DMS114 treated with DMSO at 0.1 percent for 48 hours (cell line): ENCODE measurements at regions not wholly inside any gene's neighbourhood (a gene's known extent, or its start where the extent isn't known, plus 50 kb on each side); places are given as distances from the start of the nearest gene placed in this dataset.

ENCODE experiments used
- DNase-seq: peaks from one replicate; lab custom pipeline; 2025; ENCODE audit not compliant: unreplicated experiment; lab: John Stamatoyannopoulos, UW

DNA sequence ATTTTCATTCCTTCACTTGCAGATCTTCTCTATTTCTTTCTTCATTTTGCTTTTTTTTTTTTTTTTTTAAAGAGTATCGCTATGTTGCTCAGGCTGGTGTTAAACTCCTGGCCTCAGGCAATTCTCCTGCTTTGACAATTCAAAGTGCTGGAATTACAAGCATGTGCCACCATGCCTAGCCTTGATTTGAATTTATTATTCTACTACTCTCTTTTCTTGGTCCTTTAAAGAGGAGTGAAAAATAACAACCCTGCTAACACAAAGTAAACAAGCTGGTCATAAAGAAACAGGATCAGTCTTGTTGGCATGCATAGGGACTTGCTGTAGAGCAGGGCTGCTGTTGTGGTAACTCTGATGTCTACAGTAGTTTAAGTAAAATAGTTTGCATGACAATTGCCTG, 1615.3 kb upstream of the ZEB2 start:
- no peak for DNase-seq

DNA sequence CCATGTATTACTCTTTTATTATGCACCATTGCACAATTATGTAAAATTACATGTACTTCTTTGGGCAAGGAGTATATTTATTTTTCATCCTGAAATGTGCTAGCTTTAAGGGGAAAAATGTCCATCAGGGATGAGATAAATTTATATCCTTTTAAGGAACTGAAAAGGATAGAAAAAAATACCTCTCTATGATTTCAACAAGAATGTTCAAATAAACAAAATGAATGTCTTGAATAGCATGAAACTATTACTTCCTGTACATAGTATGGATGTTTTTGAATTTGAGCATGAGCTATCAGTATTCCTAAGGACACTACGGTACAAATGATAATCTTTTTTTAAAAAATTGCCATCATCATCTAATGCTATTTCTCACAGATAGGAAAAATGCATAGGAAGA, 1611.9 kb upstream of the ZEB2 start:
- no peak for DNase-seq

DNA sequence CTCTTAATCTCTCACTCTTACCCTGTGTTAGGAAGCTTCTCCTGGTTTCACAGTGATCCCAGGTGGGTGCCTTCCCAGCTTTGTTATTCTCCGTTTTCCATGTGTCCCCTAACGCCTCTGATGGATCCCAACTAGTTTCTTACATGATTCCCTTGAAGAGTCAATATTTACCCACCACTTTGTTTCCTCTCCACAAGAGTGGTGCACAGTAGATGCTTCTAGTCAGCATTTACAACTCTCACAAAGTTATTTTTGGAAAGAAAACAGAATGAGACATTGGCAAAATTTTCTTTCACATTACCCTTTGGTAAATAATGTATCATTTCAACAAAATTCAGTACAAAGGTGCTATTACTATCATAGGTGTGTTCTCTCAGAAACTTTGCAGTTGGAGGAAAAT, 1611.1 kb upstream of the ZEB2 start:
- DNase-seq, result no peak

DNA sequence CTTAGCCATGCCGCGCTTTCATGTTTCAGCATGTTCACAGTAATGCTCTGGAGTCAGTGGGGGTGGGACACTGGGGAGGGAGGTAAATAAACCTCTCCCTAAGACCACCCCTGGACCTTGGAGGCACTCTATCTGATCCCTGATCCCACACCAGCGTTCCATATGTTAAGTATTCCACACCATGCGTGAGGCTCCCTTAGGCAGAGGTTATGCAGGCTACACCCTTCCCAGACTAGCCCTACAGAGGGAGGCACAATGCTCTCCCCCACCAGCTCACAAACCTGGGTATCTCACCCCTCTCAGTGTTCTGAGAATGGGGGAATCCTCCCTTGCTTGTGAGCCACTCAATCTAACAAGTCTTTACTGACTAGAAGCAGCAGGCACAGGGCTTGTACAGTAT, 1610.4 kb upstream of the ZEB2 start:
- no peak for DNase-seq

DNA sequence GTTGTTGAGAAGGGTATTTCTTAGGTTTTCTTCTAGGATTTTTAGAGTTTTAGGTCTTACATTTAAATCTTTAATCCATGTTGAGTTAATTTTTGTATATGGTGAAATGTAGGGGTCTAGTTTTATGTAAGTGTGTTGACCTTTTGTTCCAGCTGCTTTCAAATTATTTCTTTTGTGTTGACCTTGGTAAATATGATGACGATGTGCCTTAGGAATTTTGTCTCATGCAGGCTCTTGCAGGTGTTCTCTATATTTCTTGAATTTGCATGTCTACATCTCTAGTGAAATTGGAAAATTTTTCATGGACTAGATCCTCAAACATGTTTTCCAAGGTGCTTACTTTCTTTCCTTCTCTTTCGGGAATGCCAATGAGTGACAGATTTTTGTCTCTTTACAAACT, 1609.3 kb upstream of the ZEB2 start:
- no peak for DNase-seq

DNA sequence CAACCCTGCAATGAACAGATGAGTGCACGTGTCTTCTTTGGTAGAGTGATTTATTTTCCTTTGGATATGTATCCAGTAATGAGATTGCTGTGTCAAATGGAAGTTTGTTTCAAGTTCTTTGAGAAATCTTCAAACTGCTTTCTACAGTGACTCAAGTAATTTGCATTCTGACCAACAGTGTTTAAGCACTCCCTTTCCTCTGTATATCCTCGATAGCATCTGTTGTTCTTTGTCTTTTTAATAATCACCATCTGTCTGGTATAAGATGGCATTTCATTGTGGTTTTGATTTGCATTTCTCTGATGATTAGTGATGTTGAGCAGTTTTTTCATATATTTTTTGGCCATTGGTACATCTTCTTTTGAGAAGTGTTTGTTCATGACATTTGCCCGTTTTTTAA, 1608.3 kb upstream of the ZEB2 start:
- DNase-seq, result no peak

DNA sequence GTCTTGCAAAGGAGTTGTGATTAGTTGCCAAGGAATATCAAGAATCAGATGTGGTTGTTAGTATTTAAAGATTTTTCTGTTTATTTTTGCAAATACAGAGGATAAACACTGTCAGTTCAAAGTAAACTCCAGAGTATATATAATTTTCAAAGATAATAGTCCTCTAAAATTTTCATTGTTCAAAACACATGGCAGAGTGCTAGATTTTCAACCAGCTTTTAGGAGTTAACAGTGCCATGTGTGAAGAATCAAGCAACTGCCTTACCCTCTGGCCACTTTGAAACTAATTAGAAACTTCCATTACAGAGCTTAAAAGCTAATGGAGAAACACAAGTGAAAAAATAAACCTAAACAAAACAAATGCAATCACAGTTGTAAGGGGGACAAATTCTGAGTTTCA, 1605.6 kb upstream of the ZEB2 start:
- DNase-seq, result no peak

DNA sequence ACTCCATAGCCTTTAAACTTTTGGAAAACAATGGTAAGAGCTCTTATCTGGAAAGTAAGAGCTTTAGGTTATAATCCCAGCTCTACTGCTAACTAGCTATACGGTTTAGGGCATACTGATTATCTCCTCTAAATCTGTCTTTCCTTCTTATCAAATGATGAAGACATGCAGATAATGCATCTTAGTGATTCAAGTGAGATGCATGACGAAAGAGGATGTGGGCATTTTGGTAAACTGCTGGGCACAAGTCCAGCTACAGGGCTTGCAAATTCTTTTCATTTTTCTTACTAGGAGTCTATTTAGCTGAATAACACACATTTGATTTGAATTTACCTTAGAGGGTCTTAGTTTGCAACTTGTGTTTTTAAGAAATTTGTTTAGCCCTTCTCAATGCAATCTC, 1604.8 kb upstream of the ZEB2 start:
- DNase-seq, result no peak

DNA sequence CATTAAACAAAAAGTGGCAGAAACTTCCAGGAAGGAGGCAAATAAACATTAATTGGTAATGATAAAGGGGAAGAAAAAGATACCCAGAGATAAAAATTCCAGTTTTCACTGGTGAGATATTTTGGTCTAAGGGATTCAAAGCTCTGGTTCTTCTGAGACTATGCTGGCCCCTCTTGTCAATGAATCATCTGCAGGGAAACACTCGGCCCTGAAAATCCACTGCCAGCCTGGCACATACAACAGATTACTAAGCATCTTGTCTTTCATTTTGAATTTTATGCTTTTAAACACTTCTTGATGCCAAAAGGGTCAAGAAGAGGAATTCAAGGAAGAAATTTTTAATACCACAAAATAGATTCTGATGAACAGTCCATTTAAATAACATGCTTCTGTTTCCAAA, 1603.8 kb upstream of the ZEB2 start:
- no peak for DNase-seq

DNA sequence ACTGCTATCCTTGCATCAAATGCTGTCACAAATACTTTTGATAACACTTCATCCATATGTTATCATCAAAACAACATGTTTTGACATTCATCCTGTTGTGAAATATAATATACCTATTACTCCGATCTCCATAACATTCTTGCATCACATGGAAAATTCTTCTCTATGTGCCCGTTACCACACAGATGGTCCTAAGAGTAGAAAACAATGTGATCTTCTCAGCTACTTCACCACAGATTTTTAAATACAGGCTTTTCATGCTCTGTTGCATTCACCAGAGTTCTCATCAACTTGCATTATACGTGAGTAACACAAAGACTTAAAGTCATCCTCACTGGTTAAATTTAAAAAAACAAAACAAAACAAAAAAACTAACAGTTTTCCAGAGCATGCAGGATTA, 1603.3 kb upstream of the ZEB2 start:
- DNase-seq, result no peak

DNA sequence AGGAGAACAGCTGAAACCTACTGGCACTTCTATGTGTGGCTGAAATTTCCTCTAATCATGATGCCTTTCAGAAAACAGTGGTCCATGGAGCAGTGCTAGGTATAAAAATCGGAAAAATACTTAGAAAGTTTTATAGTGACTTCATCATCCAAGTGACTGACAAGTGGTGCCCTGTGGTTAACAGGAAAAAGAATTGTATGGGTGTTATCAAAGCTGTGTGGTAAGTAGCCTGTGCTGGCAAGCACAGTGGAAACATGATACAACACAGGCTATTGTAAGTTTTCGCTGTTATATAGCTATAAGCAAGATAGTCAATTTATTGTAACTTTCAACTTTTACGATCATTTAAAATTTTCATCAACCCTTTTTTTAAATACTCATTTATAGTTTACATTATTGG, 1599.7 kb upstream of the ZEB2 start:
- no peak for DNase-seq

DNA sequence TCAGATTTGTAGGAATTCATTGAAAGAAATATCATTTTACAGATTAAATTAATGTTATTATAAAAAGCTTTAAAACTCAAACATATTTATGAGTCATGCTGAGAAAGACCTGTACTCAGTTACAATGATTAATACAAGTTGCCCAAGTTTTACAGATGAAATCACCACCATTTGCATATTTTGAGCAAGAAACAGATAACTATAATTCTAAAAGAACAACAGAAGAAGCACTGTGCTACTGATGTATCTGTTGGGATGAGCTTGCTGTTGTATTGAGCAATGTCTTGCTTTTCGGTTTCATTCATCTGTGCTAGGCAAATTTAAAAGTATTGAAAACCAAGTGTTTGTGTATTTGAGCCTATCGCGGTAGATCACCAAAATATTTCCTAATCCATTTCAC, 1589.1 kb upstream of the ZEB2 start:
- DNase-seq, result no peak

DNA sequence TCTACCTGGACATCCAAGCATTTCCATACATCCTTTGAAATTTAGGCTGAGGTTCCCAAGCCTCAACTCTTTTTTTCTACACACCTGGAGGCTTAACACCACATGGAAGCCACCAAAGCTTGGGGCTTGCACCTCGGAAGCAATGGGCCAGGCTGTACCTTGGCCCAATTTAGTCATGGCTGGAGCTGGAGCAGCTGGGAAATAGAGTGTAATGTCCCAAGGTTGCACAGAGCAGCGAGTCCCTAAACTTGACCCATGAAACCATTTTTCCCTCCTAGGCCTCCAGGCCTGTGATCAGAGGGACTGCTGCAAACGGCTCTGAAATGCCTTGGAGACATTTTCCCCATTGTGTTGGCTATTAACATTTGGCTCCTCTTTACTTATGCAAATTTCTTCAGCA, 1574.3 kb upstream of the ZEB2 start:
- no peak for DNase-seq

DNA sequence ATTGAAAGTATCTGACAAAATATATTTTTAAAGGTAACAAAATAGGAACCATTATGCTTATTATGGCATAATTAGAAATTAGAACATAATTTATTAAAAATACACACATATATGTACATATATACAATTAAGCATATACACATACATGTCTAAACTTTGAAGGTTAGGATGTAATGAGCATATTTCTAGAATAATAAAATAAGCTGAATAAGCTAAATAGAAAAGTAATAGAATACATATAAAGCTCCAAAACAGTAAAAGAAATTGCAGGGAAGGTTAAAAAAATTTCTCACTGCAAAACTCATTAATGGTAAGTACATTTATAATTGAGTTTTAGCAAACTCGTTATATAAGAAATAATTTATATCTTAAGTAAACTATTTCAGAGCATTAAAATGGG, 1561.5 kb upstream of the ZEB2 start:
- no peak for DNase-seq

DNA sequence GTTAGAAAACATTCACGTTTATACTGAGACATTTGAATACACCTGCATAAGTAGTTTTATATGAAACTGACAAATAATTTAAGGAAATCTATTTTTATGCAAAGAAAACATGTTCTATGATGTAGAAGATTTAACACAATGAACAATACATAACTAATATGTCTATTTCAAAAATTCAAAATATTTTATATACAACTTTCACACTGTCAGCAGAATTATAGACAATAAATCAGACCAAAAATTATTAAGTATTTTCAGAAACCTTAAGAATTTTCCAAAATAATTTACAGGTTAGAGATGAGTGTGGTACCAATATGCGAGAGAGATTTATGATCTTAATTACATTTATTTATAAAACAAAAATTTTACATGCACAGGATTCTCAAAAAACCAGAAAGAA, 1561.0 kb upstream of the ZEB2 start:
- no peak for DNase-seq

DNA sequence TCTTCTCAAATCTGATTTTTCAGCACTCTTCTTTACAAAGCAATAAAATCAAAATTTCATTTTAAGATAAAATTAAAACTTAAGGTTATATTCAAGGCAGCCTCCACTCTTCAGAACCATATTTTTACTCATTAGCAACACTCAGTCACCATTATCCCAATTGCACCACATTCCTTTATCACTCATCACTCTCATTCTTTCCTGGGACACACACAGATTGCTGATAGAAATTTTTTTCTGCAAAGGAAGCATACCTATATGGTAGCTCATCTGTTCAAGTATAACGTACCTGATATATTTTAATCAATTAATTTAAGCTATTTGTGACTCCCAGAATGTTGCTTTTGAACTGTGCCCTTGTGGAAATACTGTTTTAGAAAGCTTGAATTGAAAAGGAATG, 1559.3 kb upstream of the ZEB2 start:
- no peak for DNase-seq

DNA sequence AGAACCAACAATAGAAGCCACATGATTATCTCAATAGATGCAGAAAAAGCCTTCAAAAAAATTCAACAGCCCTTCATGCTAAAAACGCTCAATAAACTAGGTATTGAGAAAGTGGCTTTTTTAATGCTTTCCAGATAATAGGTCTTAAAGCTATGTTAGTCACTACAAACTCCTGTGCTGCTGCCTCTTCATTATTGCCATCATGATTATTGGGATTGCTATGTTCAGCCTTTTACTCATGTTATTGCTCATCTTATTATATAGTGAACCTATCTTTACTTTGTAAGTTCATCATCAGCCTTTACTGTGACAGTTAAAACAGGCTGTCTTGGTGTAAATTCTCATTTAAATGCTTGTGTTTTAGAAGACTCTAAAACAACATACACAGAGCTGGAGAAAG, 1557.2 kb upstream of the ZEB2 start:
- no peak for DNase-seq

DNA sequence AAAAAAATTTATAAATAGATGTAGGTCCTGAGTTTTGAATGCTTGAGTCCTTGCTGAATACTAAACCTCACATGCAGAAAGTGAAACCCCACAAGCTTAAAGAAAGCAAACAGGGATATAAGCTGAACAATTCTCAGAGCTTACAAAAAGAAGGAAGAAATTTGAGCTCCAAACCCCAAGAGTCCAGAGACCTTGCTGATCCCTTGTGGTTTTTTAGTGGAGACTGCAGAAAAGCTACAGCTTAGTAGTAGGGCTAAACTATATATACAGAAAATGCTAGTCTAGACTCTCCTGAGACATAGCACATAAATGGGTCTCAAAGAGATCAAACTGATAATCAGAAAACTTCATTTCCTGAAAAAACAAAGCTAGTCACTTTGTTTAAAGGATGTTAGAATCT, 1548.1 kb upstream of the ZEB2 start:
- no peak for DNase-seq

DNA sequence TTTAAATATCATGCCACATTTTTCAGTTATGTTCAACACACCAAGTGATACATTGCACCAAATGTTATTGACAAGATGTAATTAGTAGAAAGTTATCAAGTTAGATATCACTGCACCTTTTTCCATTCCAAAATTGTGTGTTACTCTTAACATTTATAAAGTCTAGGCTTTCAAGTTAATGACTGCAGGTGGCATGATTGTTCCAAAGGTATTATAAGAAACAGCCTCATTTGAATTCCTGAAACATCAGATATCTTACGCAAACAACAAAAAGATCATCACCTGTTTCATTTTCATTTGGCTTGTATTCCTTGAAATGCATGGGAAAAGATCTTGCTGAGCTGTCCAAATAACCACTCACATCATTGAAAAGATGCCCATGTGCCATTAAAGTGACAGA, 1528.2 kb upstream of the ZEB2 start:
- no peak for DNase-seq

DNA sequence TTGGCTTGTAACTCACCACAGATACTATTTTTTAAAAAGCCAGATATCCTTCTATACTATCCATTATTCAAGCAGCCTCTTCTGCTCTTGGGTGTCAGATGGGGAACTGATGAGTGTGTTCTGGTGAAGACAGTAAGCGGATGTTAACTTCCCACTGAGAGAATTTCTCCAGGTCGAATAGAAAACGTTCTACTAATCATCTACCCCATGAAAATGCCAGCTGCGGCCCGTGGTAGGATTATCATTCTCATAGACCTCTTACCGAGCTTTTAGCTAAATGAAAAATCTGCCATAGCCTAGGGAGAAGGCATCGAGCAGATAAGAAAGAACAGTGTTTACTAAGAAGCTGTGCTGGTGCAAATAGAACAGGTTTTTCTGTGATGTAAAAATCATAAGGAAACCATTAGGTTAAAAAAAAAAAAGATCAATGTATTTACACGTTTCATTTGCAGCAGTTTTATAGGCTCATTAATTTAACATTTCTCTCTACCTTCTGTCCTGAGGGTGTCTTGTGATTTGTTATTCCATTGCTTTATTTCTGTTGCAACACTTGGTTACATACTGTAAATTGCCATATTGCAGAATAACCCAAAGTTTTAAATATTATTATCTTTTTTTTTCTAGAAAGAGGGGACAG, 1521.5 kb upstream of the ZEB2 start:
- no peak for DNase-seq

DNA sequence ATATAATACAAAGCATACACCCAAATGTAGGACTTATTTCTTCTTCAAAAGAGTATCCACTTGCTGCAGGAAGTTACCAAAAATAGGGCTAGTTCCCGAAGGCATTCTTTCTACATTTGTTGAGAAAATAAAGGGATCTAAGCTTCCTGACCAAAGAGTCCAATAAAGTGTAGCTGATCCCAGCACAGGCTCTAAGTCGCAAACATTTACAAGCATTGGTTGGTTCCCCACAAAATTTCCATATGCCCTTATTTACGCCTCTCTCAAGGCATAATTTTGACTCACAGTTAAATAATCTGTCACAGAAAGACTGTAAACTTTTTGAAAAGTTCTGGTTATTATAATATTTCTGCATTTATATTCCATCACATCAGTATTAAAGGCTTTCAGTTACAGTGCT, 1520.1 kb upstream of the ZEB2 start:
- no peak for DNase-seq

DNA sequence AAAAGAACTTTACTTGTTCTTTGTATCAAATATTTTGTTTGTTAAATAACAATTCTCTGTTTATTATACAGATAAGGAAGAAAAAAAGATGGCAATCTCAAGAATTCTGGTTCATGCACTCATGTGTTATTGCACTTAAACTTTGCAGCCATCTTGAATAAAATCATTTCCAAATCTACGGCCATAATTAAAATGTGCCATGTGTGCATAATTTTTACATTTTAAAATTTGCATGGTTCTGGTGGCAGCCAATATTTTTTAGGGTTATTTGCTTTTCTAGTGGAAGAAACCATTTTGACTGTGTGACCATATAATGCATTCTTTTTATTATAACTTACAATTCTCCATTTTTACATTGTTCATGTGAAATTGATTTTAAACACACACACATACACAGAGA, 1518.1 kb upstream of the ZEB2 start:
- DNase-seq, result no peak

DNA sequence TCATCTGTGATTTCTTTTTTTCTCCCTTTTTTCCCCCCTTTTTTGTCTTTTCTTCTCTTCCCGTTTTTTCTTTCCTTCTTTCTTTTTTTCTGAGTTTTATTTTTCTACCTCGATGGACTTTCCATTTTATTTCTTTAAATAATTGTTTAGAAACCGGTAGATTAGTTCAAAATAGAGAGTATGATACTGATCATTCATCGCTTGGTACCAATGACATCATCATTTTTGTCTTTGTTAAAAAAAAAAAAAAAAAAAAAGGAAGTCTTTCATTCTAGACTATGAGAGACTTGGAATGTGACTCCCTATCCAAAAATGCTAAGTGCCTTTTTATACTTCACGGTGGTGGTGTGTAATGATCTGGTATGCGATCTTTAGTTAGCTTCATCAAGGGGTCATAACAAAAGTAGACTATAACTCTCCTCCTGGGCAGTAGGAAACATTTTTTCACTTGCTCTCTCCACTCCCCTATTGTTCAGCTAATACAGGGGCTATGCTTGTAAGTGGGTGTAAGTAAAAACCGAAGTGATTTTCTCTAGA, 1517.5 kb upstream of the ZEB2 start:
- DNase-seq, result no peak

DNA sequence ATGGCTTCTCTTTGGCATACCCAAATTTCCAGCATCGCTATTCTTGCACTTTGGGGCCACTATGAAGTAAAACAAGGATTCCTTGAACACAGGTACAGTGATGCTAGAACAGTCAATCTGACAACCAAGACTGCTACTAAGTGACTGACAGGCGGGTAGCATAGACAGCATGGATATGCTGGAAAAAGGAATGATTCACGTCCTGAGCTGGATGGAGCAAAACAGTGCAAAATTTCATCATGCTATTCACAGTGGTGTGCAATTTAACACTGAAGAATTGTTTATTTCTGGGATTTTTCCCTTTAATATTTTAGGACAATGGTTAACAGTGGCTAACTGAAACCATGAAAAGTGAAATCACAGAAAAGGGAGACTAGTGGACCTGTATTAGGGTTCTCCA, 1511.2 kb upstream of the ZEB2 start:
- DNase-seq, result no peak
